ENCODE measurements at regions not wholly inside any gene's neighbourhood (a gene's known extent, or its start where the extent isn't known, plus 50 kb on each side); places are given as distances from the start of the nearest gene placed in this dataset.

DNA sequence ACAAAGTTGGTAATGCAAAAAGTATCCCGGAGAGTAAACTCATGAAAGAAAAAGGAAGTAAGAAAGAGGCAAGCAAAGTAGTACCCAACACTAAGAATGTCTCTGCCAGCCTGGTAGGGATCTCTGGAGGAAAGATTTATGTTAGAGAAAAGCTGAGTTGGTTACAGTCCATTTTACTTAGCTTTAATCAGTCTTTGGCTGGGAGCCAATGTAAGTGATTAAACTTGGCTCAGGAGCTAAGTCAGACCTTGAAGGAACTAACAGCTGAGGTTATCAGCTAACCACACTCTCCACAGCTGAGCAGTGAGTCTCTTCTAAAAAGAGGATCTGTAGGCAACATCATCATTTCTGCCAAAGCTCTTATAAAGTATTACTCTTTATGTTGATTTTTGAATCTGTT lies 148.0 kb downstream of the ANKRD7 start:
- in situ Hi-C loops (cut with MboI; ENCODE audit: low sequenced_read_pairs) (no loop called here), dilution Hi-C loops (cut with HindIII; ENCODE audit: low sequenced_read_pairs, unreplicated experiment) (no loop called here), intact Hi-C loops (cut with micrococcal nuclease) (no loop called here)
- H2AK5ac ChIP-seq (ENCODE audit: low read depth, low read length): no peak overlapping the region
- H4K5ac ChIP-seq (ENCODE audit: low read depth, low read length): no peak overlapping the region
- no peak for ATAC-seq (ENCODE audit: low read depth)
- no peak overlapping the region for H3K14ac ChIP-seq (replicated peaks; ENCODE audit: low read depth, low read length)
- H3K18ac ChIP-seq (ENCODE audit: low read depth, low read length): no peak overlapping the region
- H4K20me1 ChIP-seq (ENCODE audit: insufficient read depth, low read length): no peaks in the 10 kb centered on the region
- no peaks in the 10 kb centered on the region for H3K4me1 ChIP-seq (ENCODE audit: control insufficient read depth, insufficient read depth, low read length)
- H3K36me3 ChIP-seq (ENCODE audit: control insufficient read depth, insufficient read depth, low read length): no peaks in the 10 kb centered on the region
- no peak overlapping the region for H3K4me3 ChIP-seq (ENCODE audit: insufficient read depth, low read depth, low read length)
- no peak overlapping the region for H3K27ac ChIP-seq (ENCODE audit: insufficient read depth, low read length)
- no peak overlapping the region for H2BK20ac ChIP-seq (ENCODE audit: low read depth, low read length)
- H3K23ac ChIP-seq (ENCODE audit: low read depth, low read length): no peak overlapping the region
- no TSS peak for BruUV-seq (replicated peaks)
- H3K4me2 ChIP-seq (ENCODE audit: low read depth, low read length): no peak overlapping the region
- H3K56ac ChIP-seq (ENCODE audit: extremely low read depth, insufficient read depth, low read length): no peak overlapping the region
- ChIA-PET CTCF (no interaction called here), POLR2A (ENCODE audit: unreplicated experiment) (no interaction called here)
- no peaks in the 10 kb centered on the region for H3K27me3 ChIP-seq (ENCODE audit: control insufficient read depth, insufficient read depth, low read length)
- H3K79me1 ChIP-seq (ENCODE audit: low read depth in 1 of 2, low read length in 2 of 2): no peaks in the 10 kb centered on the region
- no peak overlapping the region for H3K4ac ChIP-seq (ENCODE audit: low read depth, low read length)
- no peak overlapping the region for H2BK5ac ChIP-seq (ENCODE audit: low read depth, low read length, poor library complexity, severe bottlenecking)
- H3K9me1 ChIP-seq (ENCODE audit: insufficient read depth, low read length): no peaks in the 10 kb centered on the region
- TF ChIP-seq CEBPB (IDR thresholded peaks at IDR 0.05; ENCODE audit: low read depth, low read length) (no peak), MXI1 (IDR thresholded peaks at IDR 0.05; ENCODE audit: borderline replicate concordance, low read depth, low read length) (no peak), MAFK (IDR thresholded peaks at IDR 0.05; ENCODE audit: low read depth, low read length) (no peak), NFE2L2 (IDR thresholded peaks at IDR 0.05; ENCODE audit: low read depth, low read length) (no peak), FOS (IDR thresholded peaks at IDR 0.05; ENCODE audit: low read depth, low read length) (no peak)
- TF ChIP-seq, protein P1, sequence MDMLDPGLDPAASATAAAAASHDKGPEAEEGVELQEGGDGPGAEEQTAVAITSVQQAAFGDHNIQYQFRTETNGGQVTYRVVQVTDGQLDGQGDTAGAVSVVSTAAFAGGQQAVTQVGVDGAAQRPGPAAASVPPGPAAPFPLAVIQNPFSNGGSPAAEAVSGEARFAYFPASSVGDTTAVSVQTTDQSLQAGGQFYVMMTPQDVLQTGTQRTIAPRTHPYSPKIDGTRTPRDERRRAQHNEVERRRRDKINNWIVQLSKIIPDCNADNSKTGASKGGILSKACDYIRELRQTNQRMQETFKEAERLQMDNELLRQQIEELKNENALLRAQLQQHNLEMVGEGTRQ (IDR thresholded peaks at IDR 0.05; ENCODE audit: low read depth, low read length): no peak
- no peak overlapping the region for H3K9ac ChIP-seq (ENCODE audit: low read depth, low read length)
- no peak overlapping the region for H4K8ac ChIP-seq (ENCODE audit: low read depth in 2 of 2, low read length in 2 of 2)
- DNase-seq: no peak
- H4K91ac ChIP-seq (ENCODE audit: insufficient read depth, low read depth, low read length): no peak overlapping the region
- no peak overlapping the region for H2BK120ac ChIP-seq (ENCODE audit: low read depth, low read length)
- no peak overlapping the region for H2BK15ac ChIP-seq (ENCODE audit: low read depth, low read length)
- H2AK9ac ChIP-seq (replicated peaks; ENCODE audit: low read depth, low read length, poor library complexity): no peak overlapping the region
- no peak overlapping the region for H2AFZ ChIP-seq (replicated peaks; ENCODE audit: low read length, poor library complexity)
- no CpG with 5 or more reads among the region's 1 CpG for WGBS, 2 experiments (ENCODE audit: extremely low coverage in 2 of 2, insufficient read length in 1 of 2)
- H3K9me3 ChIP-seq (ENCODE audit: control insufficient read depth, insufficient read depth, low read length): peaks cover 3% of the 10 kb centered on the region

Data from IMR-90 (cell line).